ENCODE measurements at regions not wholly inside any gene's neighbourhood (a gene's known extent, or its start where the extent isn't known, plus 50 kb on each side); places are given as distances from the start of the nearest gene placed in this dataset.

- TF ChIP-seq CTCF (conservative IDR thresholded peaks at IDR 0.05; ENCODE audit: low read depth in 2 of 2) = no peak
- TF ChIP-seq EZH2phosphoT487 (IDR thresholded peaks at IDR 0.05; ENCODE audit: unreplicated experiment) = no peak
These were observed 863.6 kb upstream of the IGFBP7 start for GRCh38 chr4:57973819-57974218.

All from GM23338 (cell line).